ENCODE measurements at regions not wholly inside any gene's neighbourhood (a gene's known extent, or its start where the extent isn't known, plus 50 kb on each side); places are given as distances from the start of the nearest gene placed in this dataset.

DNA sequence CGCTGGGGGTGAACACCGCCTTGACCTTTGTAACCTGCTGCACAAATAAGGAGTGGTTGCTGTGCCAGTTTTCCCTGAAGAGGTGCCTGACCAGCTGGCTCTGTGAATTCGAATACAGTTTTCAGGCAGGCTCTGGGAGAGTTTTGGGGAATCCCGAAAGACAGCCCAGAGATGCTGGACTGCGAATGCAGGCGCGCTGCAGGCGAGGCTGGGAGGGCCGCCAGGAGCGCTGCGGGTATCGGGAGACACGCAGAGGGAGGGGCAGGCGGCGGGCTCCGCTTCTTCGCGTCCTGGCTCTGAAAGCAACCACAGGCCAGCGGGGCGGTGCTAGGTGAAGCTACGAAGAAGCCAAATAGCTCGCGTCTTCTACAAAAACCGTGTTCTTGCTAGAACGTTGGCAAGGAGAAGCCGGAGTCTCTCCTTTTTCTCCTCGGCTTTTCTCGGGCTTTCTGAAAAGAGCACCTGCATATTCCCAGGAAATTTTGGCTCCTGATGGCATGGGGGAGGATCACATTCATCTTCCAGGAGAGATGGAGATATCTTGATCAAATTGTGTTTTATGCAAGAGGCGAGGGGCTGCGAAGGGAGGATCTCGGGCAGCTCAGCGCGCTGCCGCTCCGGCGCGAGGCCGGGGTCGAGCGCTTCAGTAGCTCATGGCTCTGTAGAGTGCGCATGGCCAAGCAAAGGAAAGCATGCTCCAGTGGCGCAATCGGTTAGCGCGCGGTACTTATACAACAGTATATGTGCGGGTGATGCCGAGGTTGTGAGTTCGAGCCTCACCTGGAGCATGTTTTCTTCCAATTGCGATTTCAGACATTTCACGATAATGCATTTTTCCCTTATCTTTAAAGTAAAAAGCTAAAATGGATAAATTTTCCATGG, 158.1 kb upstream of the ZNF184 start (continued):
- TF ChIP-seq SP4 (CRISPR knock-in tag; IDR thresholded peaks at IDR 0.05) (peak; percentile 72), ZNF253 (CRISPR knock-in tag; IDR thresholded peaks at IDR 0.05; ENCODE audit: borderline replicate concordance) (peak; percentile 83), KLF16 (CRISPR knock-in tag; IDR thresholded peaks at IDR 0.05) (peak; percentile 87 to 96; a peak in 3 of 4 replicates), ZNF333 (CRISPR knock-in tag; IDR thresholded peaks at IDR 0.05; ENCODE audit: borderline replicate concordance) (0 out of 2 replicates have a peak, but pooled peaks have one; percentile 37), CBX1 (IDR thresholded peaks at IDR 0.05; ENCODE audit: low read depth) (peak; percentile 85), SP2 (CRISPR knock-in tag; IDR thresholded peaks at IDR 0.05) (no peak), SATB2 (CRISPR knock-in tag; IDR thresholded peaks at IDR 0.05) (peak; percentile 31; the same call in 1 of the 2 replicates), ZFP1 (CRISPR knock-in tag; IDR thresholded peaks at IDR 0.05) (peak; percentile 78; the same call in 1 of the 2 replicates), ZNF879 (CRISPR knock-in tag; IDR thresholded peaks at IDR 0.05) (peak; percentile 96), ZBTB8A (CRISPR knock-in tag; IDR thresholded peaks at IDR 0.05; ENCODE audit: borderline replicate concordance, low read depth) (0 out of 2 replicates have a peak, but pooled peaks have one; percentile 31), HOXA3 (CRISPR knock-in tag; IDR thresholded peaks at IDR 0.05) (peak; percentile 82), TAF1 (CRISPR knock-in tag; IDR thresholded peaks at IDR 0.05) (peak; percentile 34; the same call in 1 of the 2 replicates), HNF4G (IDR thresholded peaks at IDR 0.05; ENCODE audit: borderline replicate concordance, low read depth, low read length) (no peak), HNF4G (CRISPR knock-in tag; IDR thresholded peaks at IDR 0.05; ENCODE audit: borderline replicate concordance, low read depth) (no peak; the same call in 1 of the 2 replicates), ZNF232 (CRISPR knock-in tag; IDR thresholded peaks at IDR 0.05; ENCODE audit: borderline replicate concordance) (peak; percentile 94), ATRX (CRISPR knock-in tag; IDR thresholded peaks at IDR 0.05; ENCODE audit: borderline replicate concordance) (no peak), CAMTA2 (CRISPR knock-in tag; IDR thresholded peaks at IDR 0.05; ENCODE audit: borderline replicate concordance) (0 out of 2 replicates have a peak, but pooled peaks have one; percentile 89), ZNF713 (CRISPR knock-in tag; IDR thresholded peaks at IDR 0.05) (peak; percentile 41; the same call in 1 of the 2 replicates)
- TF ChIP-seq, protein P1, sequence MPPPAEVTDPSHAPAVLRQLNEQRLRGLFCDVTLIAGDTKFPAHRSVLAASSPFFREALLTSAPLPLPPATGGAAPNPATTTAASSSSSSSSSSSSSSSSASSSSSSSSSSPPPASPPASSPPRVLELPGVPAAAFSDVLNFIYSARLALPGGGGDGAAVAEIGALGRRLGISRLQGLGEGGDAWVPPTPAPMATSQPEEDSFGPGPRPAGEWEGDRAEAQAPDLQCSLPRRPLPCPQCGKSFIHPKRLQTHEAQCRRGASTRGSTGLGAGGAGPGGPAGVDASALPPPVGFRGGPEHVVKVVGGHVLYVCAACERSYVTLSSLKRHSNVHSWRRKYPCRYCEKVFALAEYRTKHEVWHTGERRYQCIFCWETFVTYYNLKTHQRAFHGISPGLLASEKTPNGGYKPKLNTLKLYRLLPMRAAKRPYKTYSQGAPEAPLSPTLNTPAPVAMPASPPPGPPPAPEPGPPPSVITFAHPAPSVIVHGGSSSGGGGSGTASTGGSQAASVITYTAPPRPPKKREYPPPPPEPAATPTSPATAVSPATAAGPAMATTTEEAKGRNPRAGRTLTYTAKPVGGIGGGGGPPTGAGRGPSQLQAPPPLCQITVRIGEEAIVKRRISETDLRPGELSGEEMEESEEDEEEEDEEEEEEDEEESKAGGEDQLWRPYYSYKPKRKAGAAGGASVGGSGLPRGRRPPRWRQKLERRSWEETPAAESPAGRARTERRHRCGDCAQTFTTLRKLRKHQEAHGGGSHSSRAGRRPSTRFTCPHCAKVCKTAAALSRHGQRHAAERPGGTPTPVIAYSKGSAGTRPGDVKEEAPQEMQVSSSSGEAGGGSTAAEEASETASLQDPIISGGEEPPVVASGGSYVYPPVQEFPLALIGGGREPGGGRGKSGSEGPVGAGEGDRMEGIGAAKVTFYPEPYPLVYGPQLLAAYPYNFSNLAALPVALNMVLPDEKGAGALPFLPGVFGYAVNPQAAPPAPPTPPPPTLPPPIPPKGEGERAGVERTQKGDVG (CRISPR knock-in tag; IDR thresholded peaks at IDR 0.05; ENCODE audit: borderline replicate concordance): peak; percentile 75; the same call in 1 of the 2 replicates
- TF ChIP-seq, protein P2, sequence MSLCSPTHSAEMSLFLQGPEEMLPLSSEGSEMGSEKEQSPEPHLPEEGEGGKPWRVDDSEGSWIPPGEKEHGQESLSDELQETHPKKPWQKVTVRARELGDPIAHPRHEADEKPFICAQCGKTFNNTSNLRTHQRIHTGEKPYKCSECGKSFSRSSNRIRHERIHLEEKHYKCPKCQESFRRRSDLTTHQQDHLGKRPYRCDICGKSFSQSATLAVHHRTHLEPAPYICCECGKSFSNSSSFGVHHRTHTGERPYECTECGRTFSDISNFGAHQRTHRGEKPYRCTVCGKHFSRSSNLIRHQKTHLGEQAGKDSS (CRISPR knock-in tag; IDR thresholded peaks at IDR 0.05; ENCODE audit: borderline replicate concordance, low read depth): 0 out of 2 replicates have a peak, but pooled peaks have one; percentile 33
- TF ChIP-seq, protein P3, sequence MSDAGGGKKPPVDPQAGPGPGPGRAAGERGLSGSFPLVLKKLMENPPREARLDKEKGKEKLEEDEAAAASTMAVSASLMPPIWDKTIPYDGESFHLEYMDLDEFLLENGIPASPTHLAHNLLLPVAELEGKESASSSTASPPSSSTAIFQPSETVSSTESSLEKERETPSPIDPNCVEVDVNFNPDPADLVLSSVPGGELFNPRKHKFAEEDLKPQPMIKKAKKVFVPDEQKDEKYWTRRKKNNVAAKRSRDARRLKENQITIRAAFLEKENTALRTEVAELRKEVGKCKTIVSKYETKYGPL (CRISPR knock-in tag; IDR thresholded peaks at IDR 0.05): peak; percentile 92
- TF ChIP-seq, protein P4, sequence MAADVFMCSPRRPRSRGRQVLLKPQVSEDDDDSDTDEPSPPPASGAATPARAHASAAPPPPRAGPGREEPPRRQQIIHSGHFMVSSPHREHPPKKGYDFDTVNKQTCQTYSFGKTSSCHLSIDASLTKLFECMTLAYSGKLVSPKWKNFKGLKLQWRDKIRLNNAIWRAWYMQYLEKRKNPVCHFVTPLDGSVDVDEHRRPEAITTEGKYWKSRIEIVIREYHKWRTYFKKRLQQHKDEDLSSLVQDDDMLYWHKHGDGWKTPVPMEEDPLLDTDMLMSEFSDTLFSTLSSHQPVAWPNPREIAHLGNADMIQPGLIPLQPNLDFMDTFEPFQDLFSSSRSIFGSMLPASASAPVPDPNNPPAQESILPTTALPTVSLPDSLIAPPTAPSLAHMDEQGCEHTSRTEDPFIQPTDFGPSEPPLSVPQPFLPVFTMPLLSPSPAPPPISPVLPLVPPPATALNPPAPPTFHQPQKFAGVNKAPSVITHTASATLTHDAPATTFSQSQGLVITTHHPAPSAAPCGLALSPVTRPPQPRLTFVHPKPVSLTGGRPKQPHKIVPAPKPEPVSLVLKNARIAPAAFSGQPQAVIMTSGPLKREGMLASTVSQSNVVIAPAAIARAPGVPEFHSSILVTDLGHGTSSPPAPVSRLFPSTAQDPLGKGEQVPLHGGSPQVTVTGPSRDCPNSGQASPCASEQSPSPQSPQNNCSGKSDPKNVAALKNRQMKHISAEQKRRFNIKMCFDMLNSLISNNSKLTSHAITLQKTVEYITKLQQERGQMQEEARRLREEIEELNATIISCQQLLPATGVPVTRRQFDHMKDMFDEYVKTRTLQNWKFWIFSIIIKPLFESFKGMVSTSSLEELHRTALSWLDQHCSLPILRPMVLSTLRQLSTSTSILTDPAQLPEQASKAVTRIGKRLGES (CRISPR knock-in tag; IDR thresholded peaks at IDR 0.05; ENCODE audit: borderline replicate concordance): no peak

All from HepG2 (cell line).